Nephron progenitor cell (in vitro differentiated cells): ENCODE measurements at regions not wholly inside any gene's neighbourhood (a gene's known extent, or its start where the extent isn't known, plus 50 kb on each side); places are given as distances from the start of the nearest gene placed in this dataset.

ENCODE experiments used
- DNase-seq: peaks from one replicate; pipeline ENCODE4 v3.0.0; 2021
- H3K27ac Mint-ChIP-seq: 2 replicates; pipeline ENCODE4 v1.8.0; 2021; ENCODE audit warnings: mild to moderate bottlenecking, moderate library complexity, mixed read lengths
- H3K27me3 Mint-ChIP-seq: 2 replicates; pipeline ENCODE4 v1.8.0; 2021; ENCODE audit warnings: mild to moderate bottlenecking, low read depth, mixed read lengths; ENCODE audit not compliant: poor library complexity
- H3K36me3 Mint-ChIP-seq: 2 replicates; pipeline ENCODE4 v1.8.0; 2021; ENCODE audit warnings: low read depth, mixed read lengths
- H3K4me1 Mint-ChIP-seq: 2 replicates; pipeline ENCODE4 v1.8.0; 2021; ENCODE audit warnings: mixed read lengths
- H3K4me3 Mint-ChIP-seq: 2 replicates; pipeline ENCODE4 v1.8.0; 2021; ENCODE audit warnings: mild to moderate bottlenecking, moderate library complexity, mixed read lengths
- H3K9me3 Mint-ChIP-seq: 2 replicates; pipeline ENCODE4 v1.8.0; 2021; ENCODE audit warnings: mild to moderate bottlenecking, moderate library complexity, mixed read lengths
- CTCF ChIP-seq: fragments of 200-600 bp; sonication (generic); IDR thresholded peaks from 2 replicates; pipeline ENCODE4 v1.5.0; 2021; ENCODE audit warnings: antibody characterized with exemption

GRCh38 chr1:191913260-191913977 is 244.8 kb upstream of the RGS18 start:
- Mint-ChIP-seq H3K27me3 (no peaks in the 10 kb centered on the region), H3K4me1 (no peaks in the 10 kb centered on the region), H3K9me3 (peaks cover 8% of the 10 kb centered on the region), H3K4me3 (no peak overlapping the region), H3K36me3 (no peaks in the 10 kb centered on the region), H3K27ac (no peak overlapping the region)
- no peak for TF ChIP-seq CTCF
- no peak for DNase-seq

GRCh38 chr1:191929383-191929782 is 228.9 kb upstream of the RGS18 start:
- H3K27me3 Mint-ChIP-seq, result no peaks in the 10 kb centered on the region
- DNase-seq, result no peak
- peaks cover 24% of the 10 kb centered on the region for H3K9me3 Mint-ChIP-seq
- H3K36me3 Mint-ChIP-seq, result no peaks in the 10 kb centered on the region
- no peak for TF ChIP-seq CTCF
- H3K27ac Mint-ChIP-seq, result no peak overlapping the region
- H3K4me3 Mint-ChIP-seq, result no peak overlapping the region
- H3K4me1 Mint-ChIP-seq, result no peaks in the 10 kb centered on the region

GRCh38 chr1:191943684-191944083 is 214.6 kb upstream of the RGS18 start:
- H3K27ac Mint-ChIP-seq, result no peak overlapping the region
- H3K4me3 Mint-ChIP-seq, result no peak overlapping the region
- DNase-seq, result no peak
- no peaks in the 10 kb centered on the region for H3K36me3 Mint-ChIP-seq
- H3K27me3 Mint-ChIP-seq, result no peaks in the 10 kb centered on the region
- H3K9me3 Mint-ChIP-seq, result no peaks in the 10 kb centered on the region
- H3K4me1 Mint-ChIP-seq, result no peaks in the 10 kb centered on the region
- no peak for TF ChIP-seq CTCF

GRCh38 chr1:191953526-191953925 is 204.7 kb upstream of the RGS18 start:
- TF ChIP-seq CTCF, result no peak
- H3K9me3 Mint-ChIP-seq, result no peaks in the 10 kb centered on the region
- H3K27ac Mint-ChIP-seq, result no peak overlapping the region
- no peaks in the 10 kb centered on the region for H3K27me3 Mint-ChIP-seq
- H3K4me1 Mint-ChIP-seq, result no peaks in the 10 kb centered on the region
- H3K4me3 Mint-ChIP-seq, result no peak overlapping the region
- no peak for DNase-seq
- H3K36me3 Mint-ChIP-seq, result no peaks in the 10 kb centered on the region

- no peaks in the 10 kb centered on the region for H3K27me3 Mint-ChIP-seq
- no peaks in the 10 kb centered on the region for H3K9me3 Mint-ChIP-seq
Measured at GRCh38 chr1:191959856-191960255, 198.4 kb upstream of the RGS18 start.

More at GRCh38 chr1:191959856-191960255, 198.4 kb upstream of the RGS18 start:
- H3K4me1 Mint-ChIP-seq, result no peaks in the 10 kb centered on the region
- TF ChIP-seq CTCF, result no peak
- no peak overlapping the region for H3K27ac Mint-ChIP-seq
- H3K4me3 Mint-ChIP-seq, result no peak overlapping the region
- no peak for DNase-seq
- no peaks in the 10 kb centered on the region for H3K36me3 Mint-ChIP-seq
